IPS-15b (cell line): ENCODE measurements at regions not wholly inside any gene's neighbourhood (a gene's known extent, or its start where the extent isn't known, plus 50 kb on each side); places are given as distances from the start of the nearest gene placed in this dataset.

Source experiments
- H3K27me3 ChIP-seq: one replicate; pipeline ENCODE4 v1.6.1; 2013; ENCODE audit warnings: low read length; ENCODE audit not compliant: control insufficient read depth, insufficient read depth
- H3K36me3 ChIP-seq: one replicate; pipeline ENCODE4 v1.6.1; 2013; ENCODE audit warnings: low read length; ENCODE audit not compliant: control insufficient read depth, insufficient read depth
- H3K4me1 ChIP-seq: one replicate; pipeline ENCODE4 v1.6.1; 2013; ENCODE audit warnings: mild to moderate bottlenecking, low read length; ENCODE audit not compliant: control insufficient read depth, insufficient read depth
- H3K4me3 ChIP-seq: one replicate; pipeline ENCODE4 v1.5.1; 2013; ENCODE audit warnings: low read depth, low read length
- H3K9ac ChIP-seq: one replicate; pipeline ENCODE4 v1.6.1; 2013; ENCODE audit warnings: low read depth, mild to moderate bottlenecking, low read length
- H3K9me3 ChIP-seq: one replicate; pipeline ENCODE4 v1.6.1; 2013; ENCODE audit warnings: mild to moderate bottlenecking, low read length; ENCODE audit not compliant: control insufficient read depth, insufficient read depth

DNA sequence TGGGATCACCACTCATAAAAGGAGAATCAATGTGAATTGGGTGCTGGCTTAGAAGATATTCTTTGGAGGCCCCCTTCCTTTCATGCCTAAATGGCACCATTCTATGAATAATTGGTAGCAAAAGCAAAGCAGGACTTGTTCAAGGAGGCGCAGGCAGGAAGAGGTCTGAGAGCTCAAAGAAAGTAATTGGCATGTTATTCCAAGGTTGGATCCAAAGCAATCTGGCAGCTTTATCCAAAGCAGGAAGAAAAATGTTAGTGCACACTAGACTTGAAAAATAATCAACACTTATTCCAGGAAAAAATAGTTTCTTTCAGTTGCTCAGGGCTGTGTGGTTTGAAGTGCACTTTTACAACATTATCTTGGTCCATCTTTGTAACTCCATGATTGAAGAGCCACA lies 326.4 kb downstream of the NUAK1 start:
- no peak overlapping the region for H3K4me3 ChIP-seq
- H3K9ac ChIP-seq = no peak overlapping the region
- H3K36me3 ChIP-seq = no peaks in the 10 kb centered on the region
- no peaks in the 10 kb centered on the region for H3K4me1 ChIP-seq
- no peaks in the 10 kb centered on the region for H3K27me3 ChIP-seq
- no peaks in the 10 kb centered on the region for H3K9me3 ChIP-seq

DNA sequence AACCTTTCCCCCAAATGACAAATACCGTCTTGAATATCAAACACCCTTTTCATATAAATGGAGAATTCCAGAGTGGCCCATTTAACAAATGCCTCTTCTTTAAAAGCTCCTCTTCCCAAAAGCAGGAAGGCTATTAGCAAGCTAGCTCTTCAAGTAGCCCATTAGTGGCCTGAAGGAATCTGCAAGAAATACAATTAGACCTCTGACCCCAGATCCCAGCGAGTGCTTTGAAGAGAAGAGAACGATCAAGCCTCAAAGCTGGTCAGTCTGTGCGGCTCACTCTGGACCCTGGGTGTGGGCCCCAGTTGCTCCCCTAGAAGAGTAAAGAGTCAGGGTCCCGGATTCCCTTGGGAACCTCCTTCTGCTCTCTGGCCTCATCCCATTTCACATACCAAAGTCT lies 325.6 kb downstream of the NUAK1 start:
- H3K4me3 ChIP-seq = no peak overlapping the region
- H3K9ac ChIP-seq = no peak overlapping the region
- H3K36me3 ChIP-seq = no peaks in the 10 kb centered on the region
- H3K4me1 ChIP-seq = no peaks in the 10 kb centered on the region
- H3K9me3 ChIP-seq = no peaks in the 10 kb centered on the region
- H3K27me3 ChIP-seq = no peaks in the 10 kb centered on the region

DNA sequence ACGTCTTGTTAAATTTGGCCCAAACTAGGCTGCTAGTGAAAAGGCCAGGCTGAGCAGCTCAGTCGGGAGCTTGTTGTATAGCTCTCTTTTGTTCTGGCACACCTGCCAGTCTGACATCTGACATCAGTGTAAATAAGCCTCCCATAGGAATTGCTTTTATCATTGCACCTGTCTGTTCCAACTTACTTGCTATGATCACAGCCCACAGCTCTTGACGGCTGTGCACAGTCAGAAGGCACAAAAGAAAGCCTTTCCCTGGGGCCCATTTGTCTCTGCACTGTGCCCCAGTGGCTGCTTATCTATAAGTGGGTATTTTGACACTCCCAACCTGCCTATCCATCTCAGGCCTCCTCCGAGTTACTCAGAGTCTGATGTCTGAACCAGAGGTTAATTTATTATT lies 324.5 kb downstream of the NUAK1 start:
- H3K4me3 ChIP-seq = no peak overlapping the region
- H3K9me3 ChIP-seq = no peaks in the 10 kb centered on the region
- H3K27me3 ChIP-seq = no peaks in the 10 kb centered on the region
- no peaks in the 10 kb centered on the region for H3K4me1 ChIP-seq
- no peak overlapping the region for H3K9ac ChIP-seq
- H3K36me3 ChIP-seq = no peaks in the 10 kb centered on the region

DNA sequence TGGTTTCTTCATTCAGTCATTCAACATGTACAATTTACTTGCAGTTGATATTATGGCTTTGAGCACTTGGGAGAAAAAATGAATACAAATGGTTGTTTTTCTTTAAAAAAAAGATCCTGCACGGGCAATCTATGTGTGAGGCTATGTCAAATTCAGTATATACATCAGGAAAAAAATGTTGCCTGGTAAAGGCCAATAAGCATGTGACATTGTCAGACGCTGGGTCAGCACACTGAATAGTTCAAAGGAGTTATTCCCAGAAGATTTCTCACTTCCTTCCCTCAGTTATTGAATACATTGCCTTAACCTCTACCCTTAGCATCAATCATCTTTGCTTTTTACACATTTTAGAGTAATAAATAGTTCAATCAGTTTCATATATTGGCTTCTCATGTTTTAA lies 319.2 kb downstream of the NUAK1 start:
- H3K36me3 ChIP-seq = no peaks in the 10 kb centered on the region
- no peaks in the 10 kb centered on the region for H3K27me3 ChIP-seq
- H3K4me3 ChIP-seq = no peak overlapping the region
- peaks cover 6% of the 10 kb centered on the region for H3K4me1 ChIP-seq
- H3K9me3 ChIP-seq = no peaks in the 10 kb centered on the region
- no peak overlapping the region for H3K9ac ChIP-seq

DNA sequence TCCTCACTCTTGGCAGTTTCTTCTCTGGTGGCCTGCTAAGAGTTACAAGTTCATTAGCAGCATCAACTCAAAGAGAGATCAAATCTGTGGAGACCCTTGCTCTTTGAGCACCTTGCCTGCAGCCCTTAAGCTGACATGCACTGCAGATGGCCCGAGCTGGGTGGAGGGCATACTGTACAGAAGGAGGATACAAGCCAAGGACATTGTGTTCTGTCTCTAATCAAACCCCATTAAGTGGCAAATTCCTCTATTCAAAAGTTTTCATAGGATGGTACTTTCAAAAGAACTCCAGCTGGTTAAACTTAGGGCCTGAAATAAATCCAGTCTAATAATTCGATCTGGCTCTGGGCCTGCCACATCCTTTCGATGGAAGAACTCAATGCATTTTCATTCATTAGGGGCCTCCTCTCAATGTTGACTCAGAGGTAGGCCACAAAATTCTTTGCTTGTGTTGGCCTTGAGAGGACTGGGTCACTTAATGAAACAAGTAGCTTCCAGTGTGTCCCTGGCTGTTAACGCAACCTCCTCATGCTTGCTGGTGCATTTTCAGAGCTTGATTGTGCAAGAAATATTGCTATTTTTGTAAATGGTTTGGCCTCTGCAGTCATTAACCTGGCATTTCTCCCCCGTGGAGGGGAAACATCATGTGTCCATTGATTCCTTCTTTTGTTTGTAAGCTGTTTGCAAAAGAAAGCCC lies 318.2 kb downstream of the NUAK1 start:
- Histone ChIP-seq H3K4me3 (no peak overlapping the region), H3K27me3 (no peaks in the 10 kb centered on the region), H3K9ac (no peak overlapping the region), H3K36me3 (no peaks in the 10 kb centered on the region), H3K9me3 (no peaks in the 10 kb centered on the region), H3K4me1 (peaks cover 6% of the 10 kb centered on the region)

DNA sequence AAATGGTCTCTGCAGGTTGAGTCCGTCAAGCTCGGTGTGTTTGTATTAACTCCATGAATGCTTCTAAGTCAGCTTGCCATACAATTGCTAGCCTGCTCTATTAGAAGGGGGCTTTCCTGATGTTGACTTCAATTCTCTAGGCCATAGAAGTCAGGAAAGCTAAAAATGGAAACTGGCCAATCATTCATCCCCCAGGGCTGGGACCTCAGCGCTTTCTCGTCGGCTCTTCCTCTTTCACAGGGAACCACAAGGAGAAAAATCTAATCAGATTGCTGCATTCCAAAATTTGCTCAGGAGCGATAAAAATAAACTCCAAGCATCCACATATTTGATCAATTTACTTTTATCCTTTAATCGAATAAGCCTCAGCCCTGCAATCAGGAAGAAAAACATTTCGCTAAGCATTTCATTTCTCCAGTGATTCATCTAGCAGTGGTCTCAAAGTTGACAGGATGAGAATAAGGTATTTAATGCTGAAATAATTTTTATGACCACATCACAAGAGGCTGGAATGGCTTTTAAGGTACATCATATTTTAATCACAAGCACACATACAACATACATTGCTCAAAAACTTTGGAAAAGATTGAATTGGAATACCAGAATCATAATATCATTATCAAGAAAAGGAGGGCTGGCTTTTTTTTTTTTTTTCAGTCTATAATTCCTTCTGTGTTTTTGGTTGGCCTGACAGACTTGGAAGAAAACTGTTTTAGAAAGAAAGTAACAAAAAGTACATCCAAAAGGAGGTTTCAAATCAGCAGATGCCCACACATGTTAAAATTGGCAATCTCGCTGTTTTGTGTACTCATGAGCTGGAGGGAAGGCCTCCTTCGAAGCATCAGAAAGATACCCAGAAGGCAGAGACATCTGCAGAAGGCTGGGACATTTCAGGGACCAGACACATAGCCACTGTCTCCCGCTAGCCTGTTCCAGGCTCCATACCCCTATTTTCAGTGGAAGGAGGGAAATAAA lies 316.3 kb downstream of the NUAK1 start:
- Histone ChIP-seq H3K9me3 (no peaks in the 10 kb centered on the region), H3K9ac (no peak overlapping the region), H3K4me1 (peaks cover 6% of the 10 kb centered on the region)

DNA sequence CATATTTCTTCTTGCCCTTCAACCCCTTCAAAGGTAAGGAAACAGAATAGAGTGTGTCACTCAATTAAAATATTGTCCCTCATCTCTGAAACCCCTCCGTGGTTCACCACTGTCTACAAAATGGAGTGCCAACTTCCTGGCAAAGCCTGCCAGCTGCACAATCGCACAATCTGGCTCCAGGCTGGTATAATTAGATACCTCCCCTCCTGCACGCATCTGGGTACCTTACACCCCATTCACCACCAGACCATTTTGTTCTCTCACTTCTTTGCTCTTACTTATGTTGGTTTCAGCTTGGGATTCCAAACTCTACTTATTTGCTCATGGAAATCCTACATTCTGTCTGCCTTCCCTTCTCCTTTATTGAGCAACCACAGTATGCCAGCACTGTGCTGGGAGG lies 314.9 kb downstream of the NUAK1 start:
- no peak overlapping the region for H3K4me3 ChIP-seq
- H3K36me3 ChIP-seq = no peaks in the 10 kb centered on the region
- no peaks in the 10 kb centered on the region for H3K9me3 ChIP-seq
- no peak overlapping the region for H3K9ac ChIP-seq
- no peaks in the 10 kb centered on the region for H3K27me3 ChIP-seq
- H3K4me1 ChIP-seq = peaks cover 6% of the 10 kb centered on the region

More for the DNA sequence above, 316.3 kb downstream of the NUAK1 start:
- no peak overlapping the region for H3K4me3 ChIP-seq
- no peaks in the 10 kb centered on the region for H3K36me3 ChIP-seq
- no peaks in the 10 kb centered on the region for H3K27me3 ChIP-seq

DNA sequence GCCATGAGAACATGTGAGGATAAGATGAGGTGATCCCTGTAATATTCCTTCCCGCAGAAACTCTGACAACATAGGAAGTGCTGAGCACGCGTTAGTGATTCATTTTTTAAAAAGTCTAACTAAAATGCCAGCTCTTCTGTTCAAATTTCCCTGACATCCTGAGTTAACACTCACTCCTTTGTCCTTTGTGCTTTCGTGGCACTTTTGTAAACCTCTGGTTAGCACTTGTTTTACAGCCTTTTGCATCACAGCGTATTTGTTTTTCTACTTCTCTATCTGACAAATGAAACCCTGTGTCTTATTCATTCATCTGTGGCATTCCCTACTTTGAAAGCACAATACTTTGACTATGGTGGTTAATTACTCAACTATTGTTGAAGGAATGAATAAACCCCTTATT lies 313.6 kb downstream of the NUAK1 start:
- Histone ChIP-seq H3K9me3 (no peaks in the 10 kb centered on the region), H3K4me1 (peaks cover 6% of the 10 kb centered on the region), H3K27me3 (no peaks in the 10 kb centered on the region), H3K36me3 (no peaks in the 10 kb centered on the region), H3K9ac (no peak overlapping the region), H3K4me3 (no peak overlapping the region)

DNA sequence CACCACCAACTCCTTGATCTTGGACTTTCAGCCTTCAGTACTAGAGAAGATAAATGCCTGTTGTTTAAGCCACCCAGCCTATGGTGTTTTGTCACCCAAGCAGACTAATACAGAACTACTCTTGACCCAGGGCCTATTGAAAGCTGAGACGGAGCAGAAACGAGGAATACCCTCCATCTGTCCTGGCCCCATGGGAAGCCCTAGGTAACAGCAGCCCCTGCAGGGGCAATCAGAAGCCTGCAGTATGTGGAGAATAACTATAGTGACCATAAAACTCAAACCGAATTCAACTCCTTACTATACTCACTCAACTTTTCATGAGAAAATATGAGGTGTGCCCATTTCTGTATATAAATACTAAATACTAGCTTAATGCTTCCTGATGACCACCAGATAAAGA lies 307.4 kb downstream of the NUAK1 start:
- no peaks in the 10 kb centered on the region for H3K9me3 ChIP-seq
- H3K4me1 ChIP-seq = no peaks in the 10 kb centered on the region
- no peaks in the 10 kb centered on the region for H3K27me3 ChIP-seq
- H3K4me3 ChIP-seq = no peak overlapping the region
- no peak overlapping the region for H3K9ac ChIP-seq
- H3K36me3 ChIP-seq = no peaks in the 10 kb centered on the region

DNA sequence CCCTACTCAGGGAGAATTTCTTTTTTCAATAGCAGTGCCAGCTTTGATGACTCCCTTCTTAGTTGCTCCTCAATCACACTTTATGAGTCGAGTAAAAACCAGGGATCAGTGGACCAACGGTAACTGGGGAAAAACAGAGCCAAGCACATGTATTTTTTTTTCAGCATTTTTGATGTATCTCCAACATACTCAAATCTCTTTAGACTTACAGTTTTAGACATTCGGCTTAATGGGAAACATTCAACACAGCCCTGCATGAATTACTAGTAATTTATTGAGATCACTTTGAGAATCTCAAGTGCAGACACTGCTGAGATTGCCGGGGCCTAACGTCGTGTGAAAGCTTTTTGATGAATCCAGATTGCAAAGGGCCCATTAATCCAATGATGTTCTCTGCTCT lies 306.7 kb downstream of the NUAK1 start:
- no peaks in the 10 kb centered on the region for H3K4me1 ChIP-seq
- no peaks in the 10 kb centered on the region for H3K36me3 ChIP-seq
- no peak overlapping the region for H3K9ac ChIP-seq
- H3K9me3 ChIP-seq = no peaks in the 10 kb centered on the region
- H3K4me3 ChIP-seq = no peak overlapping the region
- no peaks in the 10 kb centered on the region for H3K27me3 ChIP-seq

DNA sequence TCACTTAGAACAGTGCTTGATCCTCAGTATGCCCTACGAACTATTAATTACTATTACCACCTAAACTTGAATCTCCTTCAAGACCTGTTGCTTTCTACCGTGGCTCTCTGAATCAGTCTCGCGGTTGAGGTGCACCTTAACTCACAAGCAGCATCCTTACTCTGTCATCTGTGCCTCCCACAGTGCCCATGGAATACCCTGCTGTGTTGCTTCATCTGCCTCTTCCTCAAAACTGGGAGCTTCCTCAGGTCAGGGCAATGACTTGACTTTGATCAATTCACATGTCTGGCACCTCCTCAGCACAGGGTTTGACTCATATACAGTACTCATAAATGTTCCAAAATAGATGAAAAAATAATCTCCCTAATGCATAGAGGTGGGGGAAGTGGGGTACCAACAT lies 305.9 kb downstream of the NUAK1 start:
- no peaks in the 10 kb centered on the region for H3K27me3 ChIP-seq
- no peaks in the 10 kb centered on the region for H3K4me1 ChIP-seq
- H3K36me3 ChIP-seq = no peaks in the 10 kb centered on the region
- no peak overlapping the region for H3K4me3 ChIP-seq
- no peak overlapping the region for H3K9ac ChIP-seq
- H3K9me3 ChIP-seq = no peaks in the 10 kb centered on the region

DNA sequence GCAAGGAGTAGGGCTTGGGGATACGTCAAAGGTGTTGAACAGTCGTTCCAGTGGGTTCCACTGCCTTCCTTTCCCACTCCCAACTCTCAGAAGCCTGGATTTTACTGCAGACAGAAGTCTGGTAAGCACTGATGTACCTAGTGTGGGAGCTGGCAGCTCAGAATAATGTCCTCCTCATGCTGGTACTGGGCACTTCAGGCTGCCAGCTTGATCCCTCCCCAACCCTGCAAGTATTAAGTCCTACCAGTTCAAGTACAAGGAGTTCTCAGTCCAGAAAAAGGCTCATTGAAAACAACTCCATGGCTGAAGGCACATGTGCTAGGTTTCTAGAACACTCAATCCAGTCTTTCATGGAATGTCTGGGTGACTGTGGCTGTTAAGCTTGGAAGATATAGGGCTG lies 304.3 kb downstream of the NUAK1 start:
- Histone ChIP-seq H3K4me1 (no peaks in the 10 kb centered on the region), H3K36me3 (no peaks in the 10 kb centered on the region), H3K9me3 (no peaks in the 10 kb centered on the region), H3K4me3 (no peak overlapping the region), H3K9ac (no peak overlapping the region), H3K27me3 (no peaks in the 10 kb centered on the region)
